HG02884 (cell line): ENCODE measurements at regions not wholly inside any gene's neighbourhood (a gene's known extent, or its start where the extent isn't known, plus 50 kb on each side); places are given as distances from the start of the nearest gene placed in this dataset.

ENCODE experiments used
- ATAC-seq: cut with Tn5 transposase; IDR thresholded peaks from one replicate; pipeline ENCODE4 v1.9.1; 2021; ENCODE audit warnings: mild to moderate bottlenecking, moderate library complexity; ENCODE audit not compliant: unreplicated experiment

- ATAC-seq, result no peak
These were observed 63.5 kb upstream of the EGFR start for GRCh38 chr7:54955296-54955695.

GRCh38 chr7:54955696-54956420, 63.0 kb upstream of the EGFR start:
- no peak for ATAC-seq

- ATAC-seq, result no peak
These were observed 62.0 kb upstream of the EGFR start for GRCh38 chr7:54956865-54957264.

DNA sequence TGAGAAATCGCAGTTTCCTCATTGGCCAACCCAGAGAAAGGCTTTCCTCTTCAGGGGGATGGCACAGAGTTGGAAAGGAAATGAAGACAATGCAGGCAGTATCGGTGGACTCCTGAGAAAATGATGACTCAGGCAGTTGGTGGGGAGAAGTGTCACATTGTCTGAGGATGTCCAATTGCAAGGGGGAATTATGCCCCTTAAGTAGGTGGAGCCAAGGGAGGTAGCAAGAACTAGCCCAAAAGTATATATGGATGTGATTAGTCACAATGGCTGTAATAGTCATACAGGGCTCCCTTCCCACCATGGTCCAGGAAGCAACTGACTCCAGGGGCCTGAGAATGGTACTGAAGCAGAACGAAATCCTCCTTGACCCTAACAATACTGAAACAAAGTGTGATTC, 58.3 kb upstream of the EGFR start:
- no peak for ATAC-seq

- no peak for ATAC-seq
These were observed 57.4 kb upstream of the EGFR start for GRCh38 chr7:54961391-54961790.

DNA sequence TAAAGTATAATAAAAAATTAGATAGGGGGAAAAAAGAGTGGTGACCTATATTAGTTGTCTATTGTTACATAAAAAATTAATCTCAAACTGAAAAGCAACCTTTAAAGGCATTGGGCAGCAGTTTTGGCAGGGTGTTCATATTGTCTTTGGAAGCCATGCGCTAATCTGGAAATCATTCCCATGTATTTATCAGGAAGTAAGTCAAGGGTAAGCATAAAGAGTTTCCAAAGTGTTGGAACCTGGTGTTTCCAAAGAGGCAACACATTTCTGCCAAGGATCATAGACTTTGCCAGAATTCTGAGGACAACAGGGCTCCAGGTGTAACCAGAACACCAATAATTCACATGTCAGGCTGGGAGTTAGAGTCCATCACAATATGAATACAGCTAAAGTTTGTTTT, 55.7 kb upstream of the EGFR start:
- no peak for ATAC-seq

DNA sequence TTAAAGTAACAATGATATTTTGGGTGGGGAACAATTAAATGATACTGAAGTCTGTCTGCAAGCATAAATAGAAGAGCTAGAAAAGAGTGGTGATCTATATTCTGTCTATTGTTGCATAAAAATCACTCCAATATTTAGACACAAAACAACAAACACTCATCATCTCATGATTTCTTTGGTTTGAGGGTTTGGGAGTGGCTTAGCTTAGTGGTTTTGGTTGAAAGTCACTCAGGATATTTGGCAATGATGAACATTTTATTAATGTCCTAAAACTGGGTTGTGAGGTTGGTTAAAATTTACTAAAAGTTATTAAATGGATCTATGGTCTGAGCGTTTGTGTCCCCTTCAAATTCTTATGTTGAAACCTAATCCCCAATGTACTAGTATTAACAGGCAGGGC, 54.7 kb upstream of the EGFR start:
- no peak for ATAC-seq

- no peak for ATAC-seq
These were observed 51.4 kb upstream of the EGFR start for GRCh38 chr7:54967377-54967776.

DNA sequence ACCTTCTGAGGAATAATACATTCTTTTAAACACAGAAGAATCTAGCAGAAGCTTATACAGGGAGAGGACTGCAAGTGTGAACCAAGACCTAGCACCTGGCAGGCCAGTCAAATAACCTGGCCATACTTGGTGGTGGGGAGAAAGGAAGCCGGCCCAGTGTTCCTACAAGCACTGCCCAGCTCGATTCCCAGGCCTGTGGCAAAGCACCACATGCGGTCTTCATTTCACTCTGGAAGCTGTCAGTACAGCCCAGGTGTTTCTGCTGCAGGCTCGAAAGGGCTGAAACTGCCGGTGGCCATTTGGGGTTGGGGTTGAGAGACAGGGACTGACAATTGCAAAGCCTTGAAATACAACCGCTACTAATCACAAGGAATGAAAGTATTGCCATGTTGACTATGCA, 50.8 kb upstream of the EGFR start:
- no peak for ATAC-seq
